Neural progenitor cell (in vitro differentiated cells): ENCODE measurements at regions not wholly inside any gene's neighbourhood (a gene's known extent, or its start where the extent isn't known, plus 50 kb on each side); places are given as distances from the start of the nearest gene placed in this dataset.

Source experiments
- EZH2 ChIP-seq: fragments of 200-600 bp; sonication (generic); IDR thresholded peaks from 2 replicates; pipeline ENCODE4 v1.6.1; 2017; ENCODE audit warnings: antibody characterized with exemption, mild to moderate bottlenecking, moderate library complexity
- TF ChIP-seq, protein P1 (sequence below): fragments of 200-600 bp; sonication (generic); IDR thresholded peaks from 2 replicates; pipeline ENCODE4 v1.5.1; 2017; ENCODE audit warnings: antibody characterized with exemption, mild to moderate bottlenecking

DNA sequence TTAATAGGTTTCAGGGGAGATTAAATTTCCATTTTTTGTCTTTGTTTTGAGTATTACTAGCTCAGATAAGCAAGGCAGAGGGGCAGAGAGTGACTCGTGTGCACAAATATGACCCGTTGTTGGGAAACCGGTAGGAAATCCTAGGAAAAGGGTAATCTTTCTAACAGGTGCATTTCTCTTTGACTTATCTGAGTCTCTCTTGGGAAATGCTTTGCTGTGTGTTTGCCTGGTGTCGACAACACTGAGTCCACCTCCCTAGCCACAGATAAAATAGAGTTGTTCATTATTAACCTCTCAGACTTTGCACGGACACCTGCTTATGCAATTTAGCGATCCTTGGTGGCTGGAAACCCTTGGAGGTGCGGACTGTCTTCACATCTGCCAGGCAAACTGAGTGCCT lies 164.2 kb downstream of the FGF1 start:
- no peak for TF ChIP-seq EZH2
- TF ChIP-seq, protein P1, sequence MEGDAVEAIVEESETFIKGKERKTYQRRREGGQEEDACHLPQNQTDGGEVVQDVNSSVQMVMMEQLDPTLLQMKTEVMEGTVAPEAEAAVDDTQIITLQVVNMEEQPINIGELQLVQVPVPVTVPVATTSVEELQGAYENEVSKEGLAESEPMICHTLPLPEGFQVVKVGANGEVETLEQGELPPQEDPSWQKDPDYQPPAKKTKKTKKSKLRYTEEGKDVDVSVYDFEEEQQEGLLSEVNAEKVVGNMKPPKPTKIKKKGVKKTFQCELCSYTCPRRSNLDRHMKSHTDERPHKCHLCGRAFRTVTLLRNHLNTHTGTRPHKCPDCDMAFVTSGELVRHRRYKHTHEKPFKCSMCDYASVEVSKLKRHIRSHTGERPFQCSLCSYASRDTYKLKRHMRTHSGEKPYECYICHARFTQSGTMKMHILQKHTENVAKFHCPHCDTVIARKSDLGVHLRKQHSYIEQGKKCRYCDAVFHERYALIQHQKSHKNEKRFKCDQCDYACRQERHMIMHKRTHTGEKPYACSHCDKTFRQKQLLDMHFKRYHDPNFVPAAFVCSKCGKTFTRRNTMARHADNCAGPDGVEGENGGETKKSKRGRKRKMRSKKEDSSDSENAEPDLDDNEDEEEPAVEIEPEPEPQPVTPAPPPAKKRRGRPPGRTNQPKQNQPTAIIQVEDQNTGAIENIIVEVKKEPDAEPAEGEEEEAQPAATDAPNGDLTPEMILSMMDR: no peak
